Endothelial cell of umbilical vein (primary cell): ENCODE measurements at regions not wholly inside any gene's neighbourhood (a gene's known extent, or its start where the extent isn't known, plus 50 kb on each side); places are given as distances from the start of the nearest gene placed in this dataset.
A peak's percentile ranks its signal among the peaks of the same experiment; 100 is the strongest.

ENCODE experiments used
- BruUV-seq: library from RNA; stranded (reverse); fragments of 400-500 nt; replicated peaks from 2 replicates; lab custom pipeline; 2021; lab: Mats Ljungman, UMichigan
- CTCF ChIA-PET: fragments of 300-600, 350-600 bp; sonication (Branson Sonifier 250); formaldehyde crosslinking; loops from one replicate; lab custom pipeline; 2021; ENCODE audit warnings: antibody characterized with exemption, inconsistent platforms; lab: Charles Lee
- POLR2A ChIA-PET: fragments of 300-600, 350-600 bp; sonication (Branson Sonifier 250); formaldehyde crosslinking; loops from one replicate; lab custom pipeline; 2021; ENCODE audit warnings: antibody characterized with exemption, inconsistent platforms; lab: Charles Lee
- DNase-seq: peaks from one replicate; pipeline ENCODE4 v3.0.0-alpha.2; 2011; ENCODE audit warnings: low read depth, low spot score
- FAIRE-seq: peaks from 2 replicates; lab custom pipeline; 2011; peaks lifted over from hg19 to GRCh38; lab: Jason Lieb, UNC
- H2AFZ ChIP-seq: 2 replicates; pipeline ENCODE4 v1.6.0; 2012; ENCODE audit warnings: low read depth, low read length, control low read depth, inconsistent platforms
- H3K27ac ChIP-seq: 2 replicates; pipeline ENCODE4 v1.5.1; 2011; ENCODE audit warnings: low read depth, mild to moderate bottlenecking, control low read depth, low read length, moderate library complexity; ENCODE audit not compliant: insufficient read depth
- H3K27me3 ChIP-seq, 2 experiments: 2 replicates each; pipeline versions ENCODE4 v1.6.0 to v1.6.1; 2011; ENCODE audit warnings: low read length in 2 of 2, mixed read lengths in 1 of 2; ENCODE audit not compliant: control insufficient read depth in 2 of 2, insufficient read depth in 2 of 2
- H3K36me3 ChIP-seq, 2 experiments: 2 replicates in 1 of 2; 3 replicates in 1 of 2; pipeline ENCODE4 v1.5.1; 2011; ENCODE audit warnings: low read length in 2 of 2, mild to moderate bottlenecking in 1 of 2, moderate library complexity in 1 of 2; ENCODE audit not compliant: control insufficient read depth in 2 of 2, insufficient read depth in 2 of 2; ENCODE audit errors: extremely low read depth in 1 of 2
- H3K4me1 ChIP-seq: 3 replicates; pipeline ENCODE4 v1.5.1; 2011; ENCODE audit warnings: mild to moderate bottlenecking, low read length; ENCODE audit not compliant: control insufficient read depth, insufficient read depth; ENCODE audit errors: extremely low read depth
- H3K4me2 ChIP-seq: 2 replicates; pipeline ENCODE4 v1.6.1; 2011; ENCODE audit warnings: low read length, control low read depth, mixed read lengths; ENCODE audit not compliant: insufficient read depth
- H3K4me3 ChIP-seq, 3 experiments: fragments of 200-600 bp in 1 of 3; sonication (generic), shearing (Covaris generic) in 1 of 3; replicated peaks in 1 of 3; 2 replicates each; pipeline ENCODE4 v1.5.1; 2011 to 2016; ENCODE audit warnings: control low read depth in 3 of 3, low read length in 3 of 3, mild to moderate bottlenecking in 2 of 3, inconsistent platforms in 1 of 3, low read depth in 1 of 3, moderate library complexity in 1 of 3; ENCODE audit not compliant: insufficient read depth in 1 of 3
- H3K79me2 ChIP-seq: 2 replicates; pipeline ENCODE4 v1.6.0; 2012; ENCODE audit warnings: low read length, inconsistent platforms; ENCODE audit not compliant: control insufficient read depth, insufficient read depth
- H3K9ac ChIP-seq: replicated peaks from 2 replicates; pipeline ENCODE3; 2011; ENCODE audit warnings: low read length, control low read depth; ENCODE audit not compliant: insufficient read depth; ENCODE audit errors: extremely low read depth
- H3K9me1 ChIP-seq: replicated peaks from 3 replicates; pipeline ENCODE4 v1.6.0; 2011; ENCODE audit warnings: mild to moderate bottlenecking, low read length; ENCODE audit not compliant: control insufficient read depth, insufficient read depth; ENCODE audit errors: extremely low read depth
- H3K9me3 ChIP-seq: replicated peaks from 2 replicates; pipeline ENCODE4 v1.5.1; 2012; ENCODE audit warnings: low read length, inconsistent platforms; ENCODE audit not compliant: control insufficient read depth, insufficient read depth
- H4K20me1 ChIP-seq: replicated peaks from 2 replicates; pipeline ENCODE3; 2011; ENCODE audit warnings: mild to moderate bottlenecking, low read length; ENCODE audit not compliant: control insufficient read depth, insufficient read depth; ENCODE audit errors: extremely low read depth
- CTCF ChIP-seq, 2 donors: IDR thresholded peaks; 1 replicate in 1 of 2; 2 replicates in 1 of 2; pipeline ENCODE4 v1.5.1; 2011; ENCODE audit warnings: low read length in 2 of 2, mild to moderate bottlenecking in 2 of 2, moderate library complexity in 2 of 2, control low read depth in 1 of 2, inconsistent platforms in 1 of 2, low read depth in 1 of 2; ENCODE audit not compliant: insufficient read depth in 1 of 2; ENCODE audit errors: extremely low read depth in 1 of 2
- EZH2 ChIP-seq: IDR thresholded peaks from 2 replicates; pipeline ENCODE4 v1.6.1; 2012; ENCODE audit warnings: borderline replicate concordance, low read depth, mild to moderate bottlenecking, moderate library complexity, low read length, inconsistent platforms; ENCODE audit not compliant: severe bottlenecking
- FOS ChIP-seq: IDR thresholded peaks from 2 replicates; pipeline ENCODE4 v1.6.1; 2011; ENCODE audit warnings: mild to moderate bottlenecking, low read length, moderate library complexity, borderline replicate concordance; ENCODE audit not compliant: insufficient read depth
- GATA2 ChIP-seq: IDR thresholded peaks from 2 replicates; pipeline ENCODE4 v1.7.0; 2011; ENCODE audit warnings: low read depth, mild to moderate bottlenecking, moderate library complexity, mixed read lengths, low read length; ENCODE audit not compliant: insufficient read length, insufficient read depth
- JUN ChIP-seq: IDR thresholded peaks from 2 replicates; pipeline ENCODE4 v1.6.1; 2011; ENCODE audit warnings: borderline replicate concordance, low read depth; ENCODE audit not compliant: insufficient read length, insufficient read depth
- MYC ChIP-seq: IDR thresholded peaks from one replicate; pipeline ENCODE4 v1.6.1; 2011; ENCODE audit warnings: mild to moderate bottlenecking, low read depth, low read length
- POLR2A ChIP-seq: IDR thresholded peaks from 2 replicates; pipeline ENCODE4 v1.6.1; 2012; ENCODE audit warnings: low read depth, mild to moderate bottlenecking, control low read depth, low read length
- POLR2AphosphoS5 ChIP-seq: IDR thresholded peaks from 2 replicates; pipeline ENCODE4 v1.6.1; 2012; ENCODE audit warnings: low read depth, mild to moderate bottlenecking, control low read depth, low read length, moderate library complexity; ENCODE audit not compliant: insufficient read depth
- dilution Hi-C: fragments of 300-500 bp; cut with MboI; formaldehyde crosslinking; loops from one replicate; pipeline ENCODE4 v1.15.0; 2019; ENCODE audit warnings: low sequenced_read_pairs; ENCODE audit not compliant: extremely low pct_ligation_motif_present
- intact Hi-C: fragments of 100-400 bp; cut with micrococcal nuclease; formaldehyde crosslinking; loops from one replicate; pipeline ENCODE4 v1.10.0; 2022

GRCh38 chr11:122197066-122197987, 81.3 kb upstream of the BLID start:
- Histone ChIP-seq H3K27ac (peak overlapping the region; percentile 95), H3K27me3 (no peaks in the 10 kb centered on the region), H3K9ac (peak overlapping the region; percentile 77), H3K4me2 (peak overlapping the region; percentile 80), H3K36me3 (no peaks in the 10 kb centered on the region), H3K4me3 (peak overlapping the region in 1 of 3 experiments; percentile 26), H3K4me1 (peaks cover 69% of the 10 kb centered on the region), H4K20me1 (no peaks in the 10 kb centered on the region), H2AFZ (no peak overlapping the region), H3K9me1 (no peaks in the 10 kb centered on the region), H3K9me3 (no peaks in the 10 kb centered on the region), H3K79me2 (peaks cover 10% of the 10 kb centered on the region)
- TF ChIP-seq EZH2 (no peak), MYC (no peak), GATA2 (peak; percentile 82), JUN (peak; percentile 99), FOS (peak; percentile 100), POLR2AphosphoS5 (peak; percentile 97), POLR2A (peak; percentile 82), CTCF (IDR thresholded peaks at IDR 0.05; ENCODE audit: extremely low read depth in 1 of 2, insufficient read depth in 1 of 2, low read depth in 1 of 2, low read length in 2 of 2) (no peak)
- CTCF ChIA-PET = interaction anchor here (0.9 to 1.7 kb wide), 9 partner anchors 9 to 98 kb away, joined by 3 to 8 read pairs (median 4); no protein-coding TSS in a partner anchor
- intact Hi-C loops (loop anchor here (1.0 to 10.0 kb wide), 7 partner anchors 8 to 1863 kb away; partner anchors contain the start of genes ARHGEF12 and HSPA8), dilution Hi-C loops (no loop called here)
- POLR2A ChIA-PET = no interaction called here
- FAIRE-seq (peak; percentile 93), DNase-seq (peak; percentile 96)
- BruUV-seq = TSS peak; percentile 99
